Transverse colon (tissue), 4 donors: ENCODE measurements at regions not wholly inside any gene's neighbourhood (a gene's known extent, or its start where the extent isn't known, plus 50 kb on each side); places are given as distances from the start of the nearest gene placed in this dataset.

ENCODE experiments used
- DNase-seq: peaks from one replicate; pipeline ENCODE4 v3.0.0-alpha.2; 2019
- H3K27ac ChIP-seq, 4 donors: fragments of 200-600 bp; sonication (generic); 2 replicates each; pipeline ENCODE4 v1.5.1; 2016 to 2018; ENCODE audit warnings: inconsistent platforms in 4 of 4
- H3K27me3 ChIP-seq: fragments of 200-600 bp; sonication (generic); 2 replicates; pipeline ENCODE4 v1.5.1; 2017; ENCODE audit warnings: inconsistent platforms
- H3K36me3 ChIP-seq, 4 donors: fragments of 200-600 bp; sonication (generic); 2 replicates each; pipeline ENCODE4 v1.5.1; 2017 to 2019; ENCODE audit warnings: inconsistent platforms in 4 of 4
- H3K4me1 ChIP-seq, 4 donors: fragments of 200-600 bp; sonication (generic); 2 replicates each; pipeline ENCODE4 v1.5.1; 2017 to 2020; ENCODE audit warnings: inconsistent platforms in 4 of 4
- H3K4me3 ChIP-seq, 4 donors: fragments of 200-600 bp; sonication (generic); 1 replicate in 1 of 4; 2 replicates in 3 of 4; pipeline versions ENCODE4 v1.5.1 to v1.6.1; 2017 to 2019; ENCODE audit warnings: inconsistent platforms in 4 of 4
- H3K9me3 ChIP-seq, 2 donors: fragments of 200-600 bp; sonication (generic); 2 replicates each; pipeline ENCODE4 v1.5.1; 2017 to 2019; ENCODE audit warnings: inconsistent platforms in 2 of 2
- EP300 ChIP-seq: sonication (generic); formaldehyde crosslinking; IDR thresholded peaks from one replicate; pipeline ENCODE4 v1.6.1; 2017; ENCODE audit warnings: antibody characterized with exemption, low read depth
- POLR2A ChIP-seq: fragments of 450-650 bp; IDR thresholded peaks from one replicate; pipeline ENCODE4 v1.6.1; 2016; ENCODE audit warnings: antibody characterized with exemption, mild to moderate bottlenecking, moderate library complexity
- POLR2AphosphoS5 ChIP-seq, 3 donors: sonication (generic); formaldehyde crosslinking; IDR thresholded peaks; one replicate each; pipeline ENCODE4 v1.6.1; 2016; ENCODE audit warnings: antibody characterized with exemption in 3 of 3
- WGBS, 2 donors: methylation state at CpG; one replicate each; pipeline ENCODE4 v1.1.5; 2018; ENCODE audit warnings: low coverage in 1 of 2; 5-methylcytosine and 5-hydroxymethylcytosine counted together
- in situ Hi-C, 4 donors: fragments of 200-750 bp; cut with MboI; loops; one replicate each; pipeline versions ENCODE4 v1.15.0 to v1.15.1; 2017; ENCODE audit warnings: low sequenced_read_pairs in 3 of 4, low pct_ligation_motif_present in 1 of 4, low pct_unique_long_range_greater_than_20kb in 1 of 4
- intact Hi-C: fragments of 100-400 bp; cut with DNase I; formaldehyde crosslinking; loops from one replicate; pipeline ENCODE4 v1.15.1; 2023; ENCODE audit warnings: low total_unique reads
- TF ChIP-seq, protein P1 (sequence below), 5 experiments: fragments of 200-600 bp in 3 of 5; fragments of 450-650 bp in 2 of 5; sonication (generic) in 3 of 5; IDR thresholded peaks; 1 replicate in 2 of 5; 2 replicates in 3 of 5; pipeline ENCODE4 v1.5.1; 2016 to 2017; ENCODE audit warnings: antibody characterized with exemption in 5 of 5, inconsistent platforms in 3 of 5, mild to moderate bottlenecking in 2 of 5, moderate library complexity in 1 of 5

DNA sequence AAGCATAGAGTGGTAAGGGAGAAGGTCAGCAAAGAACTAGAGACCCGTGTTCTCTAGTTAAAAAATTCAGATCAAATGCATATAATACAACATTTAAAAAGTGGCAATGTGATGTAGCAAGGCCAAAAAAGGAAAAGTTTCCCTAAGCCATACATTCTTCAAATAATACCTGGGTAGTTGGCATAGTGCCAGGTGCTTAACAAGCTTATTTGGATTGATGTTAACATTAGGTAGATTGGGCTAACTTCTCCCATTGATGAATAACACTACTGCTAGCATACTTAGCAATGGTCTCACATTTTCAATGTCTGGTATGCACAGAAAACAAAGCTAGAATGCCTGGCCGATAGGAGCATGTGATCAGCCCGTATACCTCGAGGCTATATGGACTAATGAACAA is 283.6 kb upstream of the RARB start:
- no peak overlapping the region for H3K27ac ChIP-seq
- no peak overlapping the region for H3K4me3 ChIP-seq
- no peaks in the 10 kb centered on the region for H3K4me1 ChIP-seq
- in situ Hi-C loops (no loop called here), intact Hi-C loops (no loop called here)
- no peaks in the 10 kb centered on the region for H3K27me3 ChIP-seq
- no peaks in the 10 kb centered on the region for H3K9me3 ChIP-seq
- 69 to 85% methylated on average over 3 to 4 of the region's 4 CpGs for WGBS, 2 donors
- no peak for DNase-seq
- no peak for TF ChIP-seq EP300
- TF ChIP-seq POLR2AphosphoS5 (IDR thresholded peaks at IDR 0.05): no peak
- TF ChIP-seq POLR2A: no peak
- TF ChIP-seq, protein P1, sequence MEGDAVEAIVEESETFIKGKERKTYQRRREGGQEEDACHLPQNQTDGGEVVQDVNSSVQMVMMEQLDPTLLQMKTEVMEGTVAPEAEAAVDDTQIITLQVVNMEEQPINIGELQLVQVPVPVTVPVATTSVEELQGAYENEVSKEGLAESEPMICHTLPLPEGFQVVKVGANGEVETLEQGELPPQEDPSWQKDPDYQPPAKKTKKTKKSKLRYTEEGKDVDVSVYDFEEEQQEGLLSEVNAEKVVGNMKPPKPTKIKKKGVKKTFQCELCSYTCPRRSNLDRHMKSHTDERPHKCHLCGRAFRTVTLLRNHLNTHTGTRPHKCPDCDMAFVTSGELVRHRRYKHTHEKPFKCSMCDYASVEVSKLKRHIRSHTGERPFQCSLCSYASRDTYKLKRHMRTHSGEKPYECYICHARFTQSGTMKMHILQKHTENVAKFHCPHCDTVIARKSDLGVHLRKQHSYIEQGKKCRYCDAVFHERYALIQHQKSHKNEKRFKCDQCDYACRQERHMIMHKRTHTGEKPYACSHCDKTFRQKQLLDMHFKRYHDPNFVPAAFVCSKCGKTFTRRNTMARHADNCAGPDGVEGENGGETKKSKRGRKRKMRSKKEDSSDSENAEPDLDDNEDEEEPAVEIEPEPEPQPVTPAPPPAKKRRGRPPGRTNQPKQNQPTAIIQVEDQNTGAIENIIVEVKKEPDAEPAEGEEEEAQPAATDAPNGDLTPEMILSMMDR (IDR thresholded peaks at IDR 0.05): no peak
- no peaks in the 10 kb centered on the region for H3K36me3 ChIP-seq

DNA sequence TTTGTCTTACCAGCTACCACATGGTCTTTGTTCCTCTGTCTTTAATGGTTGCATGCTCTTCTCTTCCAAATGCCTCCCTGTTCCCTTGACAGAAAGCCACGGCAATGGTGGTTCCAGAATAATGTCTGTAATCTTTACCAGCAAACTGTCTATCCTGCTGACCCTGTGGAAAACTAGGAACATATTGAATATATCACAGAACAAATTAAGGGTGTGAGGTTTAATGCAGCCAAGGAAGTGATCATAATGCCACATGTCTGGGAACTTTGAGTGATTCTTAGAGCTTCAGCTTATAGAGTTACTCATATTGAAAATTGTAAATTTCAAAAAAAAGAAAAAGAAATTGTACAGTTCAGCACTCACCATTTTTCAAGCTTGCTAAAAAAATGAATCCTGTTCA is 282.9 kb upstream of the RARB start:
- Histone ChIP-seq H3K4me3 (no peak overlapping the region), H3K9me3 (no peaks in the 10 kb centered on the region), H3K27ac (no peak overlapping the region), H3K36me3 (no peaks in the 10 kb centered on the region), H3K27me3 (no peaks in the 10 kb centered on the region), H3K4me1 (no peaks in the 10 kb centered on the region)
- intact Hi-C loops (no loop called here), in situ Hi-C loops (no loop called here)
- no peak for DNase-seq
- TF ChIP-seq POLR2AphosphoS5 (IDR thresholded peaks at IDR 0.05): no peak
- no peak for TF ChIP-seq EP300
- no peak for TF ChIP-seq POLR2A
- TF ChIP-seq, protein P1 (IDR thresholded peaks at IDR 0.05): no peak
- WGBS, 2 donors: 60 to 64% methylated on average over 1 of the region's 1 CpG

DNA sequence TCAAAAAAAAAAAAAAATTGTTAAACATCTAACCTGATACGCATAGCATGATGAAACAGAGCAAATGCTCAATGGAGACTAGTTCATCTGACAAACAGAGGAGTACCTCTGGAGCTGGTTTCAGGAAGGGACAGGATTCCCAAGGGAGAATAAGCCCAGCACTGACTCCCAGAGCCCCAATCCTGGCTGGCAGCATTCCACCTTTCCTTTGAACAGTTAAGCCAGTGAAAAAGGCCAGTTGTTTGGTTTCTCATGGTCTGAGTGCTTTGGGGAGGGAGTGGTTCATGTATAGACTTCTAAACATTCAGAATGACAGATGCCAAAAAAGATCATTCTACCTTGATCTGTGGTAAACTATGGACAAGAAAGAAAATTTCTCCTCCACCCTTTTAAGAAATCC is 277.9 kb upstream of the RARB start:
- Histone ChIP-seq H3K4me3 (no peak overlapping the region), H3K4me1 (peaks cover 0 to 4% (median 0%) of the 10 kb centered on the region in 4 donors), H3K27me3 (no peaks in the 10 kb centered on the region), H3K27ac (no peak overlapping the region), H3K9me3 (no peaks in the 10 kb centered on the region), H3K36me3 (no peaks in the 10 kb centered on the region)
- in situ Hi-C loops (no loop called here), intact Hi-C loops (no loop called here)
- no peak for DNase-seq
- TF ChIP-seq POLR2AphosphoS5 (IDR thresholded peaks at IDR 0.05) (no peak), EP300 (no peak), POLR2A (no peak)
- TF ChIP-seq, protein P1 (IDR thresholded peaks at IDR 0.05): no peak
- 88 to 100% methylated on average over 1 of the region's 1 CpG for WGBS, 2 donors

DNA sequence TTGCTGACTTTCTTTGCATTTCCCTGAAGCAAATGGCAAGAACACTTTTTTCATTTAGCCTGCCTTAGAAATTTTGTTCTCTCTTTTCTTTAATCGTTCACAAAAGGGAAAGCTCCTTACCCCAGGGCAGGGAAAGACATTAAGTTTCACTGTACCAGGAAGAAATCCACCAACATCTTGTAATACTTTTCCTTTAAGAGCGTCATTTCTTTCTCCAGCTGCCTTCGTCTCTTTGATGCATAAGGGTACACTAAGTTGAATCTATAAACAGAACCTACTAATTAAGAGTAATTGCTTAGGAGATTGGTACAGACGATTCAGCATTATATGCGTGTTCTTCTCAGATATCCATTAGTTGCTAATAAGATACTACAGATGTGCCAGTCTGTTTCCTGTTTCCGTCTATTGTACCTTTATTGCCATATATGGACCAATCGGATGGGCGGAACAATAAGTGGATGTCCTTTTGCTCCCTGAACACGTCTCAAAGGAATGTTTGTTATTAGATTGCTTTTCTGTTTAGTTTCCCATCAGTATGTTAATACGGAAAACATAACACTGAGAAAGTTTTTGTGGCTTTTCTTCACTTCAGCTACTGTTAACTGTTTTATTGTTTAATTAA is 276.7 kb upstream of the RARB start:
- Histone ChIP-seq H3K36me3 (no peaks in the 10 kb centered on the region), H3K4me1 (peaks cover 0 to 4% (median 0%) of the 10 kb centered on the region in 4 donors), H3K27me3 (no peaks in the 10 kb centered on the region), H3K9me3 (no peaks in the 10 kb centered on the region), H3K27ac (no peak overlapping the region), H3K4me3 (no peak overlapping the region)
- in situ Hi-C loops (no loop called here), intact Hi-C loops (no loop called here)
- TF ChIP-seq POLR2A (no peak), POLR2AphosphoS5 (IDR thresholded peaks at IDR 0.05) (no peak), EP300 (no peak)
- TF ChIP-seq, protein P1 (IDR thresholded peaks at IDR 0.05): no peak
- WGBS, 2 donors: 58 to 59% methylated on average over 7 to 10 of the region's 10 CpGs
- no peak for DNase-seq
